ENCODE measurements at regions not wholly inside any gene's neighbourhood (a gene's known extent, or its start where the extent isn't known, plus 50 kb on each side); places are given as distances from the start of the nearest gene placed in this dataset.

DNA sequence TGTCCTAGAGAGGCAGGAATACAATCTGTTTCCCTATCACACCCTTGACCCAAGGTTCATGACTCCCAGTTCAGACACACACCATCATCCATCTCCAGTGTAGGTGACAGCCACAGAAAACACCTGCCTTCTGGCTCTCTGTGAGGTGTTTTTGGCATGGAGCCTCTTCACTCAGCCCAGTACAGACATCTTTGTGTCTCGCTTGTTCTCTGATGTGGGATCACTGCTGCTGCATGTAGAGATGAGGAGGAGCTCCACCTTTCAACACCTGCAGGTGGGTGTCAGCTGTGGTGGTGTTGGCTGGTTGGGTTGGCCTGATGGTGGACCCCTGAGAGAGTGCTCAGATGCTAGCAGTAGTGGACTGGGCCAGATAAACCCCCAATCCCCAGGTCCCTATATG, 916.7 kb upstream of the B3GALT2 start:
- CTCF ChIA-PET: no interaction called here
- TF ChIP-seq EZH2phosphoT487 (IDR thresholded peaks at IDR 0.05; ENCODE audit: borderline replicate concordance) (no peak), SIN3A (IDR thresholded peaks at IDR 0.05; ENCODE audit: low read depth) (no peak), TCF7L2 (IDR thresholded peaks at IDR 0.05; ENCODE audit: borderline replicate concordance, extremely low read depth, insufficient read depth, insufficient read length) (no peak), SP1 (IDR thresholded peaks at IDR 0.05; ENCODE audit: low read depth) (no peak), JUND (IDR thresholded peaks at IDR 0.05) (no peak), CBX3 (IDR thresholded peaks at IDR 0.05; ENCODE audit: low read depth) (no peak), REST (IDR thresholded peaks at IDR 0.05; ENCODE audit: low read depth) (no peak)
- TF ChIP-seq, protein P1, sequence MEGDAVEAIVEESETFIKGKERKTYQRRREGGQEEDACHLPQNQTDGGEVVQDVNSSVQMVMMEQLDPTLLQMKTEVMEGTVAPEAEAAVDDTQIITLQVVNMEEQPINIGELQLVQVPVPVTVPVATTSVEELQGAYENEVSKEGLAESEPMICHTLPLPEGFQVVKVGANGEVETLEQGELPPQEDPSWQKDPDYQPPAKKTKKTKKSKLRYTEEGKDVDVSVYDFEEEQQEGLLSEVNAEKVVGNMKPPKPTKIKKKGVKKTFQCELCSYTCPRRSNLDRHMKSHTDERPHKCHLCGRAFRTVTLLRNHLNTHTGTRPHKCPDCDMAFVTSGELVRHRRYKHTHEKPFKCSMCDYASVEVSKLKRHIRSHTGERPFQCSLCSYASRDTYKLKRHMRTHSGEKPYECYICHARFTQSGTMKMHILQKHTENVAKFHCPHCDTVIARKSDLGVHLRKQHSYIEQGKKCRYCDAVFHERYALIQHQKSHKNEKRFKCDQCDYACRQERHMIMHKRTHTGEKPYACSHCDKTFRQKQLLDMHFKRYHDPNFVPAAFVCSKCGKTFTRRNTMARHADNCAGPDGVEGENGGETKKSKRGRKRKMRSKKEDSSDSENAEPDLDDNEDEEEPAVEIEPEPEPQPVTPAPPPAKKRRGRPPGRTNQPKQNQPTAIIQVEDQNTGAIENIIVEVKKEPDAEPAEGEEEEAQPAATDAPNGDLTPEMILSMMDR (IDR thresholded peaks at IDR 0.05 in 2 of 3, conservative IDR thresholded peaks at IDR 0.05 in 1 of 3; ENCODE audit: borderline replicate concordance in 1 of 3, insufficient read depth in 1 of 3, low read depth in 2 of 3, low read length in 2 of 3): no peak

More for the DNA sequence above, 916.7 kb upstream of the B3GALT2 start:
- Histone ChIP-seq H2AFZ (ENCODE audit: low read depth, low read length, poor library complexity, severe bottlenecking) (no peak overlapping the region), H3K4me1 (ENCODE audit: control insufficient read depth in 1 of 2, insufficient read depth in 2 of 2, low read length in 2 of 2) (no peaks in the 10 kb centered on the region), H3K27ac (ENCODE audit: low read depth, low read length) (no peak overlapping the region), H3K4me3 (replicated peaks in 1 of 2; ENCODE audit: low read depth in 1 of 2, low read length in 2 of 2) (no peak overlapping the region), H3K9me3 (ENCODE audit: control insufficient read depth in 1 of 2, insufficient read depth in 1 of 2, low read depth in 1 of 2, low read length in 2 of 2) (no peaks in the 10 kb centered on the region), H3K79me2 (ENCODE audit: insufficient read depth, low read length) (no peaks in the 10 kb centered on the region), H4K20me1 (ENCODE audit: insufficient read depth) (no peaks in the 10 kb centered on the region), H3K27me3 (ENCODE audit: insufficient read depth, low read length) (no peaks in the 10 kb centered on the region), H3K36me3 (ENCODE audit: control insufficient read depth in 1 of 2, insufficient read depth in 2 of 2, low read length in 2 of 2) (no peaks in the 10 kb centered on the region), H3K9ac (ENCODE audit: low read length) (no peak overlapping the region), H3K9me2 (ENCODE audit: insufficient read depth) (no peaks in the 10 kb centered on the region), H3K4me2 (ENCODE audit: low read length) (no peak overlapping the region)
- intact Hi-C loops (cut with micrococcal nuclease): no loop called here
- POLR2A ChIA-PET: no interaction called here
- ATAC-seq: peak; percentile 20; the same call in 1 of the 2 replicates
- BruUV-seq (replicated peaks): no TSS peak
- DNase-seq (ENCODE audit: low read depth, low spot score): no peak
- RAD21 ChIA-PET (ENCODE audit: low non-redundant PET in 1 of 2, low total read pairs in 2 of 2, uncharacterized antibody in 2 of 2, unreplicated experiment in 2 of 2): no interaction called here

Data from HCT116 (cell line).